ENCODE measurements at regions not wholly inside any gene's neighbourhood (a gene's known extent, or its start where the extent isn't known, plus 50 kb on each side); places are given as distances from the start of the nearest gene placed in this dataset.

DNA sequence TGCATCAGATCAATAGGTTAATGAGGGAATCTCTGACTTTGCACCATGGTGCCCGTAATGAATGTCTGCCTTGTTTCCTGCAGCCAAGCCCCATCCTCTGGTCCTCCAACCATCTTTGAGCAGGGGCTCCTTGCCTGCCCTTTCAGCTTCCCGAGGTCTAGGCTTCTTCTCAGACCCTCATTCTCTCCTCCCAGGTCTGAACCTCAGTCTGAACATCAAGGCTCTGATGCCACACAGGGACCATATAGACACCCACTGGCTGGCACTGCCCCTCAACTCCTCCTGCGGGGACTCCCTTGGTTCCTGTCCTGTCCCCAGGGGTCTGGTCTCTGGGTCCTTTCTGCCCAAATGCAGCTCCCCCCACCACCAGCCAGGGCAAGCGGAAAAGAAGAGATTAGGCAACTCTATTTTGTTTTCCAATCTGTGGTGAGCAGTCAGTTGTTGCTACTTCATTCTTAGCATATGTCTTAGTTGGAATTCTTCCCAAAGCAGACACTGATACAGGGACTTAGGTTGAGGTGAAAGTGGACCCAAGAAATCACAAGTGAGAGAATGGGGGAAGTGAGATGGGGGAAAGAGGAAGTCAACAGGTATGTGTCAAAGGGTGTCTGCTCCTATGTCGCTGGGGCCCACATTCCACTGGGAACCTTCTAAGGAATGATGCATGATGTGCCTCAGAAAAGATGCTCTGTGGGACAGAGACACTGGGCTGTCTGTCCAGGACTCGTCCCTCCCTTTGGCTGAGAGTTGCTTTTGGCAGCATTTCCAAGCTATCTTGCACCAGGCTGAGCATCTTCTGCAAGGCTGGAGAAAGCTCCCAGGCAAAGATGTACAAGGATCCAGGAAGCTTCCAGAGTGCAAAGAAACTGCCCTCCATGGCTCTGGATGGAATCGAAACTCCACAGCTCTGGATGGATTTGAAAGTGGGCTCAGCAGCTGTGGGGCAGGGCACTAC is 1096.5 kb upstream of the TMEM132C start:
- TF ChIP-seq CREB1 (IDR thresholded peaks at IDR 0.05; ENCODE audit: low read depth) (no peak), FOXM1 (IDR thresholded peaks at IDR 0.05; ENCODE audit: borderline replicate concordance, low read depth) (no peak), CEBPB (IDR thresholded peaks at IDR 0.05) (no peak), YY1 (IDR thresholded peaks at IDR 0.05; ENCODE audit: low read depth) (no peak), EP300 (IDR thresholded peaks at IDR 0.05; ENCODE audit: borderline replicate concordance) (no peak)
- TF ChIP-seq, protein P1, sequence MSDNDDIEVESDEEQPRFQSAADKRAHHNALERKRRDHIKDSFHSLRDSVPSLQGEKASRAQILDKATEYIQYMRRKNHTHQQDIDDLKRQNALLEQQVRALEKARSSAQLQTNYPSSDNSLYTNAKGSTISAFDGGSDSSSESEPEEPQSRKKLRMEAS (IDR thresholded peaks at IDR 0.05), result no peak
